ENCODE measurements at regions not wholly inside any gene's neighbourhood (a gene's known extent, or its start where the extent isn't known, plus 50 kb on each side); places are given as distances from the start of the nearest gene placed in this dataset.

GRCh38 chr6:43981363-43981990, 145.8 kb downstream of the MRPL14 start:
- DNase-seq: no peak

GRCh38 chr6:43980004-43980795, 147.1 kb downstream of the MRPL14 start:
- DNase-seq: no peak

- DNase-seq: no peak
Observed at GRCh38 chr6:43979525-43979924, 147.7 kb downstream of the MRPL14 start.

GRCh38 chr6:43978473-43979346, 148.5 kb downstream of the MRPL14 start:
- no peak for DNase-seq

GRCh38 chr6:43977404-43978111, 149.7 kb downstream of the MRPL14 start:
- no peak for DNase-seq

GRCh38 chr6:43976706-43977403, 150.4 kb downstream of the MRPL14 start:
- no peak for DNase-seq

GRCh38 chr6:43974643-43975230, 152.5 kb downstream of the MRPL14 start:
- no peak for DNase-seq

GRCh38 chr6:43973357-43973756, 153.9 kb downstream of the MRPL14 start:
- no peak for DNase-seq

- peak; percentile 73 to 88 for DNase-seq
Observed at GRCh38 chr6:43972913-43973300, 154.3 kb downstream of the MRPL14 start.

- peak; percentile 57 to 70 for DNase-seq
Observed at GRCh38 chr6:43972179-43972912, 154.9 kb downstream of the MRPL14 start.

GRCh38 chr6:43971776-43972126, 155.5 kb downstream of the MRPL14 start:
- no peak for DNase-seq

- no peak for DNase-seq
Observed at GRCh38 chr6:43970913-43971775, 156.1 kb downstream of the MRPL14 start.

- DNase-seq: no peak
Observed at GRCh38 chr6:43970068-43970912, 157.0 kb downstream of the MRPL14 start.

- no peak for DNase-seq
Observed at GRCh38 chr6:43969158-43969981, 157.9 kb downstream of the MRPL14 start.

GRCh38 chr6:43968110-43968965, 158.9 kb downstream of the MRPL14 start:
- DNase-seq: no peak

GRCh38 chr6:43967719-43968091, 159.5 kb downstream of the MRPL14 start:
- no peak for DNase-seq
